ENCODE measurements at regions not wholly inside any gene's neighbourhood (a gene's known extent, or its start where the extent isn't known, plus 50 kb on each side); places are given as distances from the start of the nearest gene placed in this dataset.

DNA sequence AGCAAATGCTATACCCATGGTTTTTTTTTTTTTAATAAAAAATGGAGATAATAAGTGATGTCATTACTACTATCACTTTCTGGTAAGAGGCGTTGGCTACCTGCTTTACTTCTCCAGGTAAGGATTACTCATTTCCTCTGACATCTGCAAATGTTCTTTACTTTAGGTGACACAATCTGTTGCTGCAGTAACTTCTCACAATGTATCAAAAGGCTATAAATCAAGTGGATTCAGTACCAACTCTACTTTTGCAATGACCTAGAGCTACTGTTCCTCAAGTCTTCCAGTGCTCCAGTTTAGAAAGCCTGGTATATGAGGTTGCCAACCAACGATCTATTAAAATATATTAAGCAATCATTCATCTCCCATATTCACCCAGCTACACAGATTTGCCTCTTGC is 129.1 kb downstream of the PLK2 start:
- TF ChIP-seq, protein P1, sequence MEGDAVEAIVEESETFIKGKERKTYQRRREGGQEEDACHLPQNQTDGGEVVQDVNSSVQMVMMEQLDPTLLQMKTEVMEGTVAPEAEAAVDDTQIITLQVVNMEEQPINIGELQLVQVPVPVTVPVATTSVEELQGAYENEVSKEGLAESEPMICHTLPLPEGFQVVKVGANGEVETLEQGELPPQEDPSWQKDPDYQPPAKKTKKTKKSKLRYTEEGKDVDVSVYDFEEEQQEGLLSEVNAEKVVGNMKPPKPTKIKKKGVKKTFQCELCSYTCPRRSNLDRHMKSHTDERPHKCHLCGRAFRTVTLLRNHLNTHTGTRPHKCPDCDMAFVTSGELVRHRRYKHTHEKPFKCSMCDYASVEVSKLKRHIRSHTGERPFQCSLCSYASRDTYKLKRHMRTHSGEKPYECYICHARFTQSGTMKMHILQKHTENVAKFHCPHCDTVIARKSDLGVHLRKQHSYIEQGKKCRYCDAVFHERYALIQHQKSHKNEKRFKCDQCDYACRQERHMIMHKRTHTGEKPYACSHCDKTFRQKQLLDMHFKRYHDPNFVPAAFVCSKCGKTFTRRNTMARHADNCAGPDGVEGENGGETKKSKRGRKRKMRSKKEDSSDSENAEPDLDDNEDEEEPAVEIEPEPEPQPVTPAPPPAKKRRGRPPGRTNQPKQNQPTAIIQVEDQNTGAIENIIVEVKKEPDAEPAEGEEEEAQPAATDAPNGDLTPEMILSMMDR (IDR thresholded peaks at IDR 0.05), result no peak
- TF ChIP-seq EZH2phosphoT487 (IDR thresholded peaks at IDR 0.05), result no peak
